ENCODE measurements at regions not wholly inside any gene's neighbourhood (a gene's known extent, or its start where the extent isn't known, plus 50 kb on each side); places are given as distances from the start of the nearest gene placed in this dataset.

- Histone ChIP-seq H3K4me3 (ENCODE audit: low read length) (no peak overlapping the region), H3K4me2 (ENCODE audit: low read depth, low read length) (no peak overlapping the region), H3K36me3 (replicated peaks; ENCODE audit: insufficient read depth, low read length) (no peaks in the 10 kb centered on the region), H3K27ac (ENCODE audit: low read length) (no peak overlapping the region), H2AFZ (ENCODE audit: low read length) (no peak overlapping the region), H3K9ac (ENCODE audit: low read length) (no peak overlapping the region), H3F3A (ENCODE audit: insufficient read depth, low read length) (no peaks in the 10 kb centered on the region), H4K20me1 (ENCODE audit: insufficient read depth, low read length) (no peaks in the 10 kb centered on the region), H3K9me3 (replicated peaks; ENCODE audit: insufficient read depth, low read length) (no peaks in the 10 kb centered on the region), H3K4me1 (ENCODE audit: low read length) (no peaks in the 10 kb centered on the region), H3K79me2 (ENCODE audit: low read length) (no peaks in the 10 kb centered on the region), H3K9me2 (replicated peaks; ENCODE audit: insufficient read depth, low read length) (no peaks in the 10 kb centered on the region), H3K27me3 (replicated peaks; ENCODE audit: insufficient read depth, low read length) (no peaks in the 10 kb centered on the region)
- TF ChIP-seq CTCF (IDR thresholded peaks at IDR 0.05; ENCODE audit: low read length) (no peak), EZH2 (optimal IDR thresholded peaks at IDR 0.05; ENCODE audit: low read depth, low read length) (no peak), EZH2phosphoT487 (IDR thresholded peaks at IDR 0.05; ENCODE audit: low read length) (no peak)
- DNase-seq: no peak
These were observed 150.6 kb downstream of the CCDC59 start for GRCh38 chr12:82207556-82207955.

DNA sequence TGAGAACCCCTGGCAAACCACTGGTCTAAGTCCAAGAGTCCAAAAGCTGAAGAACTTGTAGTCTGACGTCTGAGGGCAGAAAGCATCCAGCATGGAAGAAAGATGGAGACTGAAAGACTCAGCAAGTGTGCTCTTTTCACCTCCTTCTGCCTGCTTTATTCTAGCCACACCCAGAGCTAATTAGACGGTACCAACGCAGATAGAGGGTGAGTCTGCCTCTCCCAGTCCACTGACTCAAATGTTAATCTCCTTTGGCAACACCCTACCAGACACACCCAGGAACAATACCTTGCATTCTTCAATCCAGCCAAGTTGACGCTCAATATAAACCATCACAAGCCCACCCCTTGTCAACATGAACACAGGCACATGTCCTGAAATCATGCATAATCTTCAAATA, 155.1 kb downstream of the CCDC59 start:
- Histone ChIP-seq H3K4me1 (ENCODE audit: low read length) (no peaks in the 10 kb centered on the region), H3K27ac (ENCODE audit: low read length) (no peak overlapping the region), H2AFZ (ENCODE audit: low read length) (no peak overlapping the region), H3K9me2 (replicated peaks; ENCODE audit: insufficient read depth, low read length) (no peaks in the 10 kb centered on the region), H3K4me2 (ENCODE audit: low read depth, low read length) (no peak overlapping the region), H3K27me3 (replicated peaks; ENCODE audit: insufficient read depth, low read length) (no peaks in the 10 kb centered on the region), H4K20me1 (ENCODE audit: insufficient read depth, low read length) (no peaks in the 10 kb centered on the region), H3K36me3 (replicated peaks; ENCODE audit: insufficient read depth, low read length) (no peaks in the 10 kb centered on the region), H3K4me3 (ENCODE audit: low read length) (no peak overlapping the region), H3K9me3 (replicated peaks; ENCODE audit: insufficient read depth, low read length) (no peaks in the 10 kb centered on the region), H3K9ac (ENCODE audit: low read length) (no peak overlapping the region), H3K79me2 (ENCODE audit: low read length) (no peaks in the 10 kb centered on the region), H3F3A (ENCODE audit: insufficient read depth, low read length) (no peaks in the 10 kb centered on the region)
- DNase-seq: no peak
- TF ChIP-seq EZH2phosphoT487 (IDR thresholded peaks at IDR 0.05; ENCODE audit: low read length) (no peak), EZH2 (optimal IDR thresholded peaks at IDR 0.05; ENCODE audit: low read depth, low read length) (no peak), CTCF (IDR thresholded peaks at IDR 0.05; ENCODE audit: low read length) (no peak)

- no peak for DNase-seq
- Histone ChIP-seq H4K20me1 (ENCODE audit: insufficient read depth, low read length) (no peaks in the 10 kb centered on the region), H3K27me3 (replicated peaks; ENCODE audit: insufficient read depth, low read length) (no peaks in the 10 kb centered on the region), H3K9me2 (replicated peaks; ENCODE audit: insufficient read depth, low read length) (no peaks in the 10 kb centered on the region), H2AFZ (ENCODE audit: low read length) (no peak overlapping the region), H3K9me3 (replicated peaks; ENCODE audit: insufficient read depth, low read length) (no peaks in the 10 kb centered on the region), H3F3A (ENCODE audit: insufficient read depth, low read length) (no peaks in the 10 kb centered on the region), H3K27ac (ENCODE audit: low read length) (no peak overlapping the region), H3K79me2 (ENCODE audit: low read length) (no peaks in the 10 kb centered on the region), H3K9ac (ENCODE audit: low read length) (no peak overlapping the region), H3K4me2 (ENCODE audit: low read depth, low read length) (no peak overlapping the region), H3K4me1 (ENCODE audit: low read length) (no peaks in the 10 kb centered on the region), H3K4me3 (ENCODE audit: low read length) (no peak overlapping the region), H3K36me3 (replicated peaks; ENCODE audit: insufficient read depth, low read length) (no peaks in the 10 kb centered on the region)
- TF ChIP-seq CTCF (IDR thresholded peaks at IDR 0.05; ENCODE audit: low read length) (no peak), EZH2 (optimal IDR thresholded peaks at IDR 0.05; ENCODE audit: low read depth, low read length) (no peak), EZH2phosphoT487 (IDR thresholded peaks at IDR 0.05; ENCODE audit: low read length) (no peak)
These were observed 170.6 kb downstream of the CCDC59 start for GRCh38 chr12:82187595-82187994.

Data from MM.1S (cell line).